Stimulated activated CD4-positive, alpha-beta T cell treated with anti-CD3 and anti-CD28 coated beads, TNF-alpha, amount 100 ng/mL, for 4 hours (primary cell): ENCODE measurements at regions not wholly inside any gene's neighbourhood (a gene's known extent, or its start where the extent isn't known, plus 50 kb on each side); places are given as distances from the start of the nearest gene placed in this dataset.

Experiments
- DNase-seq, 3 experiments: peaks; one replicate each; pipeline ENCODE4 v3.0.0-alpha.2; 2020; ENCODE audit warnings: low read depth in 3 of 3

DNA sequence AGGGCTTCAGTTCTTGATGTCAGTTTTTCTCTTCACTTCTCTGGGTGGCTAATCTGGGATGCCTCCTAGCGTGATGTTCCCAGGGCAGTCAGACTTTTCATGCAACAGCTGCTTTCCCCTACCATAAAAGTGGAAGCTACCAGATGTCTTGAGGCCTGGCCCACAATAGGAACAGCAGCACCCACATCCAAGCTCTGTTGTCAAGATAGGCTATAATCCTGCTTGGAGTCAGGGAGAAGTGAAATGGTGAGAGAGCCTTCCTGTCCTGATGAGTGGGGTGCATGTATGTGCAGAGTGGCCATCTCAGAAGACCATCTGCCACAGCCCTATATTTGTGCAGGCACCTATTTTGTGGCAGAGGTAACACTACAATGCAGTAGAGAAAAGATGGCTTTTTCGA, 108.0 kb downstream of the HTR5A start:
- no peak for DNase-seq

DNA sequence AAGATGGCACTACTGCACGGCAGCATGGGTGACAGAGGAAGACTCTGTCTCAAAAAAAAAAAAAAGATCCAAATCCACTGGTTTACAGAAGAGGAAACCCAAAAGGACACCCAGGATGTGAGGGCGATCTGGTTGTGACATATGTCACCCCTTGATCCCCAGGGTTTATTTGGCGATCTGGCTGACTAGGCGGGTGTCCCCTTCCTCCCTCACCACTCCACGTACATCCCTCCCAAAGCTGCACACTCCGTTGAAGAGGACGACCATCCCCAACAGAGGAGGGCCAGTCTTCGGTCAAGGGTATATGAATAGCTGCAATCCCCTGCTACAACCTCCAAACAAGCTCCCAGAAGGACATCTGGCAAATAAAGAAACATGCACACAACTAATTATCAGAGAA, 111.6 kb downstream of the HTR5A start:
- no peak for DNase-seq

DNA sequence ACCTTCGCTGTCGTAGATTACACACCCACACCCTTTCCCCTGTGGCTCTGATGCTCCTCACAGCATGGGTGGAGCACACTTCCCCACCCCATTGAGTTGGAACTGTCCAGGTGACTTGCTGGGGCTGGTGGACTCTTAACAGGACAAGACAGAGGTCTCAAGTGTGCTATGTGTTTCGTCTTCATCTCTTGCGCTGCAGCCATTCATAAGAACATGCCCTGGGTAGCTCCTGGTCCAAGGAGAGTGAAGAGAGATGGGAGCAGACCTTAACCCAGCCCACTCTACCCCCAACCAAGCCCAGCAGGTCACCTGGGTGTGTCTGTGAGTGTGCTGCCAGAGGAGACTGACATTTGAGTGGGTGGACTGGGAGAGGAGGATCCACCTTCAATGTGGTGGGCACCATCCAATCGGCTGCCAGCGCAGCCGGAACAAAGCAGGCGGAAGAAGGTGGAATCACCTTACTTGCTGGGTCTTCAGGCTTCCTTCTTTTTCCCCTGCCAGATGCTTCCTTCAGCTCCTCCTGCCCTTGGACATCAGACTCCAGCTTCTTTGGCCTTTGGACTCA, 112.4 kb downstream of the HTR5A start:
- no peak for DNase-seq

DNA sequence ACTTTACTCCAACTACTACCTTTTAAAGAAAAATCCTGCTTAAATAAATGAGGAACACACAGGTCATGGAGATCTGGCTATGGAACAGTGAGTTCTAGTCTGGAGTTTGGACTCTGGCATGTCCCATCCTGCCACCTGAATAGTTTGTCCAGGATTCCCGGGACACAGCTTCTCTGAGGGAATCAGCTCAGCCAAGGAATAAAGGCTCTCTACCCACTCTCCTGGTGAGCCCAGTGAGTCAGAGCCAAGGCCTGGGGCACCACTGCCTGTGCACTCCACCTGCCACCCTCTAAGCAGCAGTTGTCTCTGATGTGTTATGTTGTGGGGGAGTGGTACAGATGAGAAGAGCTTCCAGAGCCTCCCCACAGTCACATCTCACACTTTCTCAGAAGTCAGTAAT, 113.5 kb downstream of the HTR5A start:
- no peak for DNase-seq

DNA sequence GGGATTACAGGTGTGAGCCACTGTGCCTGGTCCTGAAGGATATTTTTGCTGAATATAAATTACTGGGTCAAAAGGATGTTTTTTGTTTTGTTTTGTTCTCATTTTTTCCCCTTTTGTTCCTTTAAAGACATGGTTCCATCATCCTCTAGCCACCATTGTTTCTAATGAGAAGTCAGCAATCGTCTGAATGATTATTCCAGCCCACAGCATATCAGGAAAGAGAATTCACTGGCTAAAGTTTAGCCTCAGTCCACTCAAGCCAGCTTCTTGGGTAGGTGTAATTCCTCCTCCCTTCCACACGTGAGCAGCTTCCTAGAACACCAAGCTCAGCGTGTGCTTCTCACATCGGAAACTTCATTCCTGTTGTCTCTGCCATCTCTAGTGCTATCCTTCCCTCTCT, 112.8 kb upstream of the INSIG1 start:
- no peak for DNase-seq

DNA sequence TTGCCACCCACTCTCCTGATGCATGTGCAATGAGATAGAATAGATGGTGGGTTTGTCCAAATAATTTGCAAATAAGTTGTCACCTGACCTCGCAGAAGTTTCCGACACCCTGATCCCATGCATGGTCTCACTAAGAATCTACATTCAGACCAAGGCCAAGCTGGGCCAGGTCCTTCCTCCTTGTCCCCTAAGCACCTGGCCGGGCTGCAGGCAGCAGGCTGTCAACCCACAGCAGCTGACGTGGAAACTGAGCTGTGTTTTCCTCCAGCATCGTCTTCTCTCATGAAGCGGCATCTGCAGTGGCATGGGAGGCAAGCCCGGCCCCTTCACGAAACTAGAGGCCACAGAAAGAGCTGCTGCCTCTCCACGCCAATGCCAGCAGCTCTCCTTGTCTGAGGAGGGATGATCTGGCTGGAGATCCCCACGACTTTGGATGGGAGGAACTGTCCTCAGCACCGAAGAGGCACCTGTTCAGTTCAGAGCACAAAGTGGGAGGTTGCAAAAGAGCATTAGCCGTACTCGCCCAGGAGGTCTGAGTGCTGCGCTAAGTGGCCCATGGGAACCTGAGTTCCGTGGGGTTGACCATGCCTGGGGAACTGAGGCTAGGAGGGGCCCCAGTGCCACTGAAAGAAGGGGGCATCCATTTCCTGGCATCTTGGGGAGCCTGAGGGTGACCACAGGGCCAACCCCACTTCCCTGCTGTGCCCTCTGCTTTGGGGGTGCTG, 110.5 kb upstream of the INSIG1 start:
- no peak for DNase-seq

DNA sequence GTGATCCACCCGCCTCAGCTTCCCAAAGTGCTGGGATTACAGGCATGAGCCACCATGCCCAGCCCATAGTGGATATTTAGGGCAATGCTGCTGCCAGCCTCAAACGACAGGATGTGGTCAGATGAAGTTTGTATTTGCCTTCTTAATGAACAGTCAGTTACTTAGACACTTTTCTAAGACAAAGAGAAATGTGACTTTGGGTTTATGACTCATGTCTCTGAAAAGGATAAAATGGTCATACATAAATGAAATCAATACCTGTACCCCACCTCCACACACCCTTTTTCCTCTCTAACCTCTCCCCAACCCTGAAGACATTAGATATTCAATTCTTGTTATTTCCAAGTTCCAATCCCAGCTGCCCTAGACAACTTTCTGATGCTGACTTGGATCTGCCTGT, 109.3 kb upstream of the INSIG1 start:
- DNase-seq: no peak

DNA sequence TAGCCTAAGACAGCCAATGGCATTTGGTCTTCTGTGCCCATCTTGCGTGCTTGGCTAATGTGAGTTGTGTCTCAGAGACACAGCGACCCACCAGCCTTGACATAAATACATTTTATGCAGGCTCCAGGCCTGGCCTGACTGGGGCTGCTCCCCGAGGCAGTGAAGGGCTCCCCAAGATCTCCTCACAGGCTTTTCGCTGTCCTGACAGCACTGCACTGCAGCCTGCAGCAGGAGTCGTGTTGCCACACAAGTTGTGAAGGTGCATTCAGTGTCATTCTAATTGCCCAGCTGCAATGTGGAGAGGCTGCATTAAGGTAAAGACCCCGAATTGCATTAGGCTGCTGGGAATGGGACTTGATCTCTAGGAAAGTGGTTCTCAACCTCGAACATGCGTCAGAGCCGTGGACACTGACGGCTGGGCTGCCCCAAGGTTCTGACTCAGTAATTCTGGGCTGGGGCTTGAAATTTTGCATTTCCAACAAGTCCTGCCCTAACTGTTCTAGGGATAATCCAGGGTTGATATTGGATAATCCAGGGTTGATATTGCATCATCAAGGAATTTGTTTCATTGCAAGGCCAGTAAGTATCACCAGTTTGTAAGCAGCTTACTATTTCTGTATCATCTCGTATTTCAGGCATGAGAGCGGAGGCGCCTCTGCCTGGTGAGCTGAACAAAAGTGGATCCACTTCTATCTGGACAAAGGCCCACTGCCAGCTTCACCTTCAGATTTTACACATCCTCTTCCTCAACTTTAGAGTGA, 108.7 kb upstream of the INSIG1 start:
- DNase-seq: no peak

DNA sequence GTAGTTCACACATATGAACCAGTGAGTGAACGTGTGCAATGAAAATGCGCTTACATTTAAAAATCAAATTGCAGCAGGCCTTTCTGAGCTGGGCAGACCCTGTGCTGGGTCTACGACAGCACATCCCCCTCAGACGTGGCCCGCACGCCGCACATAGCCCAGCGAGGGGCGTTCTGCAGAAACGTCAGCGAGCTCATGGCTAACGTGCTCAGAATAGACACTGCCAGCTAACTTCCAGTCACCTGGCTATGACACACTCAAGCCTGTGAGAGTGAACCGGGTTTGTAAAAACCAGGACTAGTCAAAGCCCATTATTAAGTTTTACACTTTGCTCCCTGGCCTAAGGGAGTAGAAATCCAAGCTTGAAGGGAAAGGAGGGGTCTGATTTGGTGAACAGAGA, 108.1 kb upstream of the INSIG1 start:
- DNase-seq: no peak

DNA sequence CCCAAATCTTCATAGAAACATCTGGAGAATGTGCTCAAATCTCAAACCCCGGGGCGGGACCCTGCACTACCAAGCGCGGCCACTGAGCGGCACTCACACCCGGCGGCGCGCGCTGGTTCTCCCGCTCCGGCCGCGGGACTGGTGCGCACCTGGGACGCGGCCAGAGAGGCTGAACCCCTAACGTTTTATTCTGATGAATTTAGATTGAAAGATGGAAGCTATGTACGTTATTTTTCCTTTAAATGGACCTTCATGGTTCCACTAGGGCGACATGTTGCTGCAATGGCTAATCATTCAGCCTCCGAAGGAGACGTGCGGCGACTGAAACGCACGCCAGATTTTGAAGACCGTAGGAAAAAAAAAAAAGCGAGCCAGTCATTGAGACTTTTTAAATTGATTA, 107.0 kb upstream of the INSIG1 start:
- DNase-seq: peak in 2 of 3 experiments; percentile 59 to 70

DNA sequence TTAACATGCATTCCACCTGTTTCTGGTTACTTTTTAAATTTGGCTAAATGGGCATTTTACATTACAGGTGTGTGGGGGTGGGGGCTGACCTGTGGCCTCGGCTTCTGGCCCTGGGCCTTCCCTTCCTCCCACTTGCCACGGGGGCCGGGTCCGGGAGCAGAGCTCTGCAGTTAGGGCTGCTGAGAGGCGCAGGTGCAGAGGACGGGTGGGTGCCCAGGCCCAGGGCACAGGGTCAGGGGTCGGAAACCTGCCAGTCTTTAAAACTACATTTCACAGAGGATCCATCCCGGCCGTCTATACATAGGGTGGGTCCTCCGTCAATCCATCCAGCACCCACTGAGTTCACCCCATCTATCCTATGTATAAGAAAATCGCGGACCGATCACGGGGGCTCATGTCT, 106.5 kb upstream of the INSIG1 start:
- DNase-seq: no peak

DNA sequence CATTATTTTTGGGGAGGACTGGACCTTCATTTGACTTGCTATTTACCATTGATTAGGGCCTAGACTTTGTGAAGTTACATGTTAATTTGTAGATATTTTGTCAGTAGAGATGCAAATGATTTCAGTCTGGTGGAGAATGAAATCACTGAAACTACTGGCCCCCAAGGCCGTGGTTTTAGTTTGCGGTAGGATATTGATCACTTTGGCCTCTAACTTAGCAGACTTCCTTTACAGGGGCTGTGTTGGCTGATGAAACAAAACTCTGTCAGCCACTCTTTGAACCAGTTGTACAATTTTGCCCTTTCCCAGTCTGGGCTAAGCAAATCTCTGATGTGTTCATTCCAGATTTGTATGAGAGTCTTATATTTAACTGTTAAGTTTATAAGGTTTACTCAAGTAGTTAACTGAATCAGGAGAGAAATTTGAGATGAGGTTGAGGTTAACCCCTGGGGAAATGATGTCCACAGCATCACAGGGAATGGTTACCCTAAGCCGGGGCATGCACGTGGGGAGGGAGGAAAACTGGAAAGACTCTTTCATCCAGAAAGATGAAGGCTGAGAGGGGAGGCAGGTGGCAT, 105.7 kb upstream of the INSIG1 start:
- no peak for DNase-seq

DNA sequence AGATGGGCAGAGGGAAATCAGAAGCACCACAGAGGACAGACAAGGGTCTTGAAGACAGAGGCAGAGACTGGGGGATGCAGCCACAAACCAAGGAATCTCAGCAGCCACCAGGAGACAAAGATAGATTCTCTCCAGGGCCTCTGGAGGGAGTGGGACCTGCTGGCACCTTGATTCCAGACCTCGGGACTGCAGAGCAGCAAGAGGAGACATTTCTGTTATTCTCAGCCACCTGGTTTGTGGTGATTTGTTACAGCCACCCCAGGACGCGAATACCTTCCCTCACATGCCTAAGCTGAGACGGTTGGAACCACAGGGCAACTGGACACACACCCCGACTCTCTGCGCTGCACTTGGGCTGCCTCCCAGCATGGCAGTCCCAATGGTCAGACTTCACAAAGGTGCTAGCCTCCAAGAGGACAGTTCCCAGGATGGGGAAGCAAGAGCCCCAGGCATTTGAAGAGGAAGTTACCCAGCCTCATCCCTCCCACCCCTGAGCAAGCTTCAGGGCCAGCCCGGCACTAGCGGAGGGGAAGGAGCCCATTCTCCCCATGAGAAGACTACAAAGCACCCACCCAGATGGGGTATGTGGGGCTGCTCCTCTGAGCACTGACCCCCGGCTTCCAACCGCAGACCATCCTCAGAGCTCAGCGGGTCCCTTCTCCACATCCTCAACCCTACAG, 104.6 kb upstream of the INSIG1 start:
- DNase-seq: no peak

DNA sequence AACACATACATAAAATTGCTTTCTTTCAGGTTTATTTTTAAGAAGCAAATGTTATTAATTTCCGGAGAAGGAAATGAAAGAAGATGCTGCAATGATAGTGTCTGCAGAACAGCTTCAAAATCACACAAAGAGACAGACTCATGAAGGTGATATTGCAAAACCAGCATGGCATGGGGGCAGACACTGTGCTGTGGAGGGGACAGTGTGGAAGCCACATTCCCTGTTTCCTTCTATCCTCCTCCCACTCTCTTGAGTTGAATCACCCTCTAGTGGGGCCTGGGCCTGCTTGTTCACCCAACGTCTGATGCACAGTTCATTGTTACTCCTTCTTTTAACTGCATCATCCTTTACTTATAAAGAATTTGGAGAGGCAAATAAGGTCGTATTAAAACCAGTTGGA, 104.0 kb upstream of the INSIG1 start:
- no peak for DNase-seq

DNA sequence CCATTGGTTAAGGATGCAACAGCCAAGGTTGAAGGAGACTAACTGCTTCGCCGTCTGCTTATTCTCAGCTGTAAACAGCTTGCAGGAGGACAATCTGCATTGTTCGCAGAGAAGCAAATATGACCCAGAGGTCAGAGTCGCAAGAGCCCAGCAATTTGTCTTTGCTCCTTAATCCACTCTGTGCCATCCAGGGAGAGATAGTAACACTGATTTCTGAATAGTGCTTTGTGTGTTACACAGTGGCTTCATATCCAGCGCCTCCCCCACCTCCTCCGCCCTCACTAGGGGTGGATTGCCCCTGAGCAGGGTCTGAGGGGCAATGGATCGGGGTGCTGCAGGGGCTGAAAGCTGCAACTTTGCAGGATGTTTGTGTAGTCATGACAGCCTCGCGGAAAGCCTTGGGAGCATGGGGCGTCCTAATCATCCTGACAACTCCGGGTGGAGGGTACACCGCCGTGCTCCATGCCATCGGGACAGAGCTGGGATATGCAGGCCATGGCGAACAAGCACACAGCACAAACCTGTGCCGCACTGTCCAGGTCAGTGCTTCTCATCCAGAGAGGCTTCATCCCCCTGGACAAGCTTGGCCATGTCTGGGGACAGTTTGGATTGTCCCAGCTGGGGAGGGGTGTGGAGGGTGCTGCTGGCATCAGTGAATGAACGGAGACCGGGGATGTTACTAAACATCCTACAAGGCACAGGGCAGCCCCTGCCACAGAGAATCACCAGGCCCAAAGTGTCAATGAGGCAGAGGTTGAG, 103.1 kb upstream of the INSIG1 start:
- DNase-seq: no peak

DNA sequence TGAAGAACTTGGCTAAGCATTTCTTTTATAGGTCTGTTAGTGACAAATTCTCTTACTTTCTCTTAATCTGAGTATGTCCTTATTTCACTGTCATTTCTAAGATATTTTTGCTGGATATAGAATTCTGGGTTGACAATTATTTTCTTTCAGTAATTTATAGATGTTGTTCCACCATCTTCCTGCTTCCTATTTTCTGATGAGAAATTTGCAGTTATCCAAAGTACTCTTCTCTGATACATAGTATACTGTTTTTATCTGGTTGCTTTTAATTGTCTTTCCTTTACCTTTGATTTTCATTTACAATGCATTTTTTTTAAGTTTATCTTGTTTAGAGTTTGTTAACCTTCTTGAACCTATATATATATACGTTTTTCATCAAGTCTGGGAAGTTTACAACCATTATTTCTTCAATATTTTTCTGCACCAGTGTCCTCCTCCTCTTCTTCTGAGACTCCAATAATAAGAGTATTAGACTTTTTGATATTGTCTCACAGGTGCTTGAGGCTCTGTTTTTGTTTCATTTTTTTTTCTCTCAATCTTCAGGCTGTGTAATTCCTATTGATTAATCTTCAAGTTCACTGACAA, 101.6 kb upstream of the INSIG1 start:
- DNase-seq: no peak

DNA sequence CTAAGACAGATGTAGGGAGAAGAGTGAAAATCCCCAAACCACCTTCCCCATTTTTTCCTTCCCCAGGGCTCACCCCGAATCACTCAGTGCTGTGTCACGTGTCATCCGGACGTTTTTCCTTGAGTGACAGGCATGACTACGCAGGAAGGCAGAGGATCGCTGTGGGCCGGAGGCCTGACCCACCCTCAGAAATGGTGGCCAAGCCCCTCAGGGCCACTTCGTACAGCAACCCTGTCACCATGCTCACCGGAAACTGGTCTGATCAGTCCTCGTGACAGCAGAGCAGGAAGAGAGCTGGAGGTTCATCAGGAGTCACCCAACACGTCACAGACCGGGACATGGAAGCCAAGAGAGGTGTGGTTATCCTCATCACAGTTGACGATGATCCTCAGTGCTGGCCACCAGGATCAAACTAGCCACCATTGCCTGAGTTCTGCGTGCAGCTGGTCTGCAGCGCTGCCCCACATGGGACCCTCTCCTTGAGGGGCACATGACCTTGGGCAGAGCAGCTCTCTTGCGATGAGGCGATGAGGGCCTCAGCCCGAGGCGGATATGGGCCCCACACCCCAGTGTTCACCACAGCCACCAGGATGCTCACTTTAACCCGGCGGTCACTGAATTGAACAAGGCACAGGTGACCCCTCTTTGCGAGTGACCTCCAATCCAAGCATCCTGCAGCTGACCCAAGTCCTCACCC, 99.3 kb upstream of the INSIG1 start:
- DNase-seq: no peak

DNA sequence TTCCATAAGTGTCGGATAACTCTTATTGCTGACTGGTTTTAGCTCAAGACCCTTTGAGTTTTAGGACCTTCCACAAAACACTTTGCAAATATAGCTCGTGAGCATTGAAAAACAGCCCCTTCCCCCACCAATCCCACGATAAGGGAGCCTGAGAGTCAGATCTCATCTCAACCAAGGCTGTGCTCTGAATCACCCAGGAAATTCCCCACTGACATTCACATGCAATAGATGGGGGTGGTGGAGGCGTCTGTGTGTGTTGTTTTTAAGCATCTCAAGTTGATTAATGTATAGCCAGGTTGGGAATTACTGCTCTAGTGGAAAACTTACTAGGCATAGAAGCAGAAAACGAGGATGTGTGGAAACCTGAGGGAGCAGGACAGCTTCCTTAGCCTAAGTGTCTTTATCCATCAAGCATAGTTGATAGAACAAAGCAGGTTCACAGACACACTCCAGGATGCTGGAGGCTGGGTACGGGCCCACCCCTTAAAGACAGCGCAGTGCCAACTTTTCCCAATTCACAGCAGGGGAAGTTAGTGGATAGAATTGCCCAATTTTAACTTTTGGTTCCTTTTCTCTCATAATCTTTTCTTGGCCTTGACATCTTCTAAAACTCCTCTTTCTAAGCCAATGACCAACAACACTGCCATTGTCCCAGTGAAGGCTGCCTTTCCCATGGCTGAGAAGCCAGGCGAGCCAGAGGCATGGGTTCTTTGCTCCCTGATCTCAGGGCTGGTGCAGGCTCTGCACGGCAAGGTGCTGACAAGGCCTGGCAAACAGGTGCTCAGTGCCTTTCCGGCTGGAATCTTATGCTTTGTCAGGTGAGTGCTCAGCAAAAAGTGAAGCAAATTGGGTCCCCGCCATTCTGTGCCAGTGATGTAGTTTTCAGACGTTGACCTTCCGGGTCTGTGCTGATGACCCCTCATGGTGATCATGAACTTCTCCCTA, 98.5 kb upstream of the INSIG1 start:
- peak in 2 of 3 experiments; percentile 21 to 34 for DNase-seq

DNA sequence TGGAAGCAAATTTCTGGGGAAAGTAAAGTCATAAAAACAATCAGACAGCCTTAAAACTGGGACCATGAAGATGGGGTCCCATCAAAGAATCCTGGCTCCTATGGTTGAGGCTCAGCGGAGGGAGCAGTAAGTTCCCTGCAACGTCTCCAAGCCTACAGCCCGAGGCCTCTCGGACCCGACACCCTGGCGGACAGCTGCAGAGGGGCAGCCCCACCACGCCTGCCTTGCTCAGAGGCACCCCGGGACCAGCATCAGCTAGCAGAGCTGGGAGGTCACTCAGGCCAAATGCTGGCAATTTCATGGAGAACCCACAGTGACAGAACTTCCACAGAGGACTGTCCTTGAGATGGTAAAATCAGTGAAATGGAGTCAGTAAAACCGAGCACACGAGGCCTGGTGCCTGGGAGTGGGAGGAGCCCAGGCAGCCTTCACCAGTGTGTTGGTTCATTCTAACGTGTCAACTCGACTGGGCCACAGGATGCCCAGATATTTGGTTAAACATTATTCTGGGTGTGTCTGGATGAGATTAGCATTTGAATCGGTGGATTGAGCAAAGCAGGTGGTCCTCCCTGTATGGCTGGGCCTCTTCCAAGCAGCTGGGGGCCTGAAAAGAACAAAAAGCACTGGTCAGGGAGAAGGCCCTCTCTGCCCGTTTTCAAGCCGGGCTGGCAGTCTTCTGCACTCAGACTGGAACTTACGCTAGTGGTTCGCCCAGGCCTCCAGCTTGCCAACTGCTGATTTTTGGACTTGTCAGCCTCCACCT, 96.2 kb upstream of the INSIG1 start:
- no peak for DNase-seq
